Activated T-helper 1 cell treated with Interleukin-2 at 50 U/mL for 16 hours (primary cell): ENCODE measurements at regions not wholly inside any gene's neighbourhood (a gene's known extent, or its start where the extent isn't known, plus 50 kb on each side); places are given as distances from the start of the nearest gene placed in this dataset.
"Not testable (repeated sequence)": the region's sequence is repeated elsewhere in the genome, so short reads cannot be mapped to it uniquely, and the experiment has no call there.

Experiments
- DNase-seq: peaks from one replicate; pipeline ENCODE4 v3.0.0-alpha.2; 2020; ENCODE audit warnings: low read depth

- DNase-seq: no peak
Observed at GRCh38 chr5:100017520-100018262, 517.5 kb upstream of the FAM174A start.

GRCh38 chr5:100013305-100013704 lies 521.9 kb upstream of the FAM174A start:
- not testable (repeated sequence) for DNase-seq

- DNase-seq: not testable (repeated sequence)
Observed at GRCh38 chr5:100011160-100011559, 524.0 kb upstream of the FAM174A start.

GRCh38 chr5:100004969-100005368 lies 530.2 kb upstream of the FAM174A start:
- DNase-seq: no peak

- no peak for DNase-seq
Observed at GRCh38 chr5:99998319-99998718, 536.9 kb upstream of the FAM174A start.

GRCh38 chr5:99995407-99995806 lies 539.8 kb upstream of the FAM174A start:
- DNase-seq: no peak

- DNase-seq: no peak
Observed at GRCh38 chr5:99973779-99974178, 561.4 kb upstream of the FAM174A start.

GRCh38 chr5:99955962-99956361 lies 579.2 kb upstream of the FAM174A start:
- DNase-seq: no peak

- no peak for DNase-seq
Observed at GRCh38 chr5:99955006-99955405, 580.2 kb upstream of the FAM174A start.

GRCh38 chr5:99949969-99950524 lies 585.1 kb upstream of the FAM174A start:
- DNase-seq: no peak

- no peak for DNase-seq
Observed at GRCh38 chr5:99949361-99949760, 585.8 kb upstream of the FAM174A start.

GRCh38 chr5:99948850-99949249 lies 586.3 kb upstream of the FAM174A start:
- no peak for DNase-seq

- no peak for DNase-seq
Observed at GRCh38 chr5:99945478-99946442, 589.4 kb upstream of the FAM174A start.

GRCh38 chr5:99940540-99940939 lies 594.6 kb upstream of the FAM174A start:
- DNase-seq: no peak

GRCh38 chr5:99936911-99937310 lies 598.3 kb upstream of the FAM174A start:
- no peak for DNase-seq

GRCh38 chr5:99929806-99930135 lies 605.4 kb upstream of the FAM174A start:
- no peak for DNase-seq

- DNase-seq: no peak
Observed at GRCh38 chr5:99929067-99929805, 605.9 kb upstream of the FAM174A start.

GRCh38 chr5:99928490-99928889 lies 606.7 kb upstream of the FAM174A start:
- DNase-seq: no peak

GRCh38 chr5:99926463-99926862 lies 608.7 kb upstream of the FAM174A start:
- DNase-seq: no peak

- DNase-seq: no peak
Observed at GRCh38 chr5:99922386-99922785, 612.8 kb upstream of the FAM174A start.

- no peak for DNase-seq
Observed at GRCh38 chr5:99911971-99912370, 623.2 kb upstream of the FAM174A start.

GRCh38 chr5:99906776-99907175 lies 628.4 kb upstream of the FAM174A start:
- DNase-seq: no peak
